HEK293T (cell line): ENCODE measurements at regions not wholly inside any gene's neighbourhood (a gene's known extent, or its start where the extent isn't known, plus 50 kb on each side); places are given as distances from the start of the nearest gene placed in this dataset.

Source experiments
- CTCF ChIA-PET: fragments of 350-600 bp; formaldehyde crosslinking; extraction: SDS; loops from one replicate; lab custom pipeline; 2021; ENCODE audit warnings: antibody characterized with exemption, inconsistent platforms; lab: Yijun Ruan, JAX
- POLR2A ChIA-PET: fragments of 350-600 bp; formaldehyde crosslinking; extraction: SDS; loops from one replicate; lab custom pipeline; 2020; ENCODE audit warnings: antibody characterized with exemption, inconsistent platforms; lab: Yijun Ruan, JAX
- DNase-seq: peaks from one replicate; pipeline ENCODE4 v3.0.0; 2012; ENCODE audit warnings: mixed read lengths; ENCODE audit errors: extremely low spot score
- ARNT ChIP-seq: fragments of 450-650 bp; IDR thresholded peaks from 2 replicates; pipeline ENCODE4 v1.6.1; 2017; ENCODE audit warnings: mild to moderate bottlenecking
- BHLHE40 ChIP-seq: fragments of 450-650 bp; IDR thresholded peaks from 2 replicates; pipeline ENCODE4 v1.6.1; 2016; ENCODE audit warnings: mild to moderate bottlenecking, moderate library complexity, borderline replicate concordance
- CTBP1 ChIP-seq: fragments of 450-650 bp; IDR thresholded peaks from 2 replicates; pipeline ENCODE4 v1.6.1; 2016; ENCODE audit warnings: borderline replicate concordance
- ELF4 ChIP-seq: fragments of 450-650 bp; IDR thresholded peaks from 2 replicates; pipeline ENCODE4 v1.6.1; 2017; ENCODE audit warnings: antibody characterized with exemption
- FOXA1 ChIP-seq: fragments of 450-650 bp; IDR thresholded peaks from 2 replicates; pipeline ENCODE4 v1.6.1; 2016; ENCODE audit warnings: mild to moderate bottlenecking
- FOXK2 ChIP-seq: fragments of 450-650 bp; IDR thresholded peaks from 2 replicates; pipeline ENCODE4 v1.6.1; 2016; ENCODE audit warnings: mild to moderate bottlenecking
- FOXM1 ChIP-seq: fragments of 450-650 bp; IDR thresholded peaks from 2 replicates; pipeline ENCODE4 v1.6.1; 2017; ENCODE audit warnings: mild to moderate bottlenecking, borderline replicate concordance
- HDGF ChIP-seq: fragments of 450-650 bp; IDR thresholded peaks from 2 replicates; pipeline ENCODE4 v1.6.1; 2017; ENCODE audit warnings: antibody characterized with exemption, borderline replicate concordance
- L3MBTL2 ChIP-seq: fragments of 450-650 bp; conservative IDR thresholded peaks from 2 replicates; pipeline ENCODE4 v1.6.1; 2016; ENCODE audit warnings: mild to moderate bottlenecking
- LEF1 ChIP-seq: fragments of 450-650 bp; IDR thresholded peaks from 2 replicates; pipeline ENCODE4 v1.6.1; 2017; ENCODE audit warnings: mild to moderate bottlenecking, borderline replicate concordance
- NFRKB ChIP-seq: fragments of 450-650 bp; IDR thresholded peaks from 2 replicates; pipeline ENCODE4 v1.6.1; 2016; ENCODE audit warnings: mild to moderate bottlenecking, moderate library complexity
- SP1 ChIP-seq: fragments of 450-650 bp; IDR thresholded peaks from 2 replicates; pipeline ENCODE4 v1.6.1; 2017
- SUZ12 ChIP-seq: fragments of 450-650 bp; IDR thresholded peaks from 2 replicates; pipeline ENCODE4 v1.6.1; 2016; ENCODE audit warnings: mild to moderate bottlenecking
- TARDBP ChIP-seq: fragments of 450-650 bp; IDR thresholded peaks from 2 replicates; pipeline ENCODE4 v1.6.1; 2016
- ZNF384 ChIP-seq: fragments of 450-650 bp; IDR thresholded peaks from 2 replicates; pipeline ENCODE4 v1.6.1; 2016
- TF ChIP-seq, protein P1 (sequence below): fragments of 450-650 bp; IDR thresholded peaks from 2 replicates; pipeline ENCODE4 v1.6.1; 2016

DNA sequence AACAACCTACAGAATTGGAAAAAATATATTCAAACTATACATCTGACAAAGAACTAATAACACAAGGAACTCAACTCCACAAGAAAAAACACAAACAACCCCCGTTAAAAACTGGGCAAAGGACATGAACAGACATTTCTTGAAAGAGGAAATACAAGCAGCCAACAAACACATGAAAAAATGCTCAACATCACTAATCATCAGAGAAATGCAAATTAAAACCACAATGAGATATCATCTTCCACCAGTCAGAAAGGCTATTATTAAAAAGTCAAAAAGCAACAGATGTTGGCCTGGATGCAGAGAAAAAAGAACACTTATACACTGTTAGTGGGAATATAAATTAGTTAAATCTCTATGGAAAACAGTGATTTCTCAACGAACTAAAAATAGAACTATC lies 82.6 kb upstream of the CCDC91 start:
- ChIA-PET POLR2A (no interaction called here), CTCF (no interaction called here)
- no peak for TF ChIP-seq ELF4
- TF ChIP-seq L3MBTL2: no peak
- no peak for TF ChIP-seq FOXA1
- TF ChIP-seq LEF1: no peak
- TF ChIP-seq, protein P1, sequence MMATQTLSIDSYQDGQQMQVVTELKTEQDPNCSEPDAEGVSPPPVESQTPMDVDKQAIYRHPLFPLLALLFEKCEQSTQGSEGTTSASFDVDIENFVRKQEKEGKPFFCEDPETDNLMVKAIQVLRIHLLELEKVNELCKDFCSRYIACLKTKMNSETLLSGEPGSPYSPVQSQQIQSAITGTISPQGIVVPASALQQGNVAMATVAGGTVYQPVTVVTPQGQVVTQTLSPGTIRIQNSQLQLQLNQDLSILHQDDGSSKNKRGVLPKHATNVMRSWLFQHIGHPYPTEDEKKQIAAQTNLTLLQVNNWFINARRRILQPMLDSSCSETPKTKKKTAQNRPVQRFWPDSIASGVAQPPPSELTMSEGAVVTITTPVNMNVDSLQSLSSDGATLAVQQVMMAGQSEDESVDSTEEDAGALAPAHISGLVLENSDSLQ: no peak
- TF ChIP-seq NFRKB: no peak
- no peak for TF ChIP-seq SP1
- no peak for TF ChIP-seq FOXM1
- TF ChIP-seq SUZ12: no peak
- no peak for TF ChIP-seq CTBP1
- no peak for DNase-seq

DNA sequence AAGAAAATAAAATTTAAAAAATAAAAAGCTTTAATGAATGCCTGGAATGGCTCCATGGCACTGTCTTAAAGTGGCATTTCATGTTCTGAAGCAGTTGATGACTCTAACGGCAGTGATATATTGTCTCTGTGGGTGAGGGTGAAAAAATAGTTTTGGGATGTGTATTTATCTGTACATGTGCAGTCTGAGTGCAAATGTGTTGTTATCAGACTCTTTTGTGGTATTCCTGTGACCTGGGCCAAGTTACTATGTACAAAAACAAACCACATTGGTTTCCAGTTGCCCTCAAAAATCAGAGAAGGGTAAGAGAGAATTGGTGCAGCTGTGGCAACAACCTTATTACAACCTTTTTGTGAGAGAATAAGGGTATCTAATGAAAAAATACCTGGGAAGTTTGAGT lies 81.7 kb upstream of the CCDC91 start:
- POLR2A ChIA-PET: no interaction called here
- TF ChIP-seq TARDBP: no peak
- TF ChIP-seq FOXA1: no peak
- no peak for TF ChIP-seq CTBP1
- TF ChIP-seq NFRKB: no peak
- no peak for TF ChIP-seq ARNT
- no peak for TF ChIP-seq L3MBTL2
- TF ChIP-seq FOXK2: no peak
- TF ChIP-seq SUZ12: no peak
- no peak for TF ChIP-seq LEF1
- CTCF ChIA-PET: interaction anchor here (0.6 kb wide), 1 partner anchor 57 kb away, joined by 3 read pairs; no protein-coding TSS in a partner anchor
- DNase-seq: no peak

GRCh38 chr12:28110329-28110728 lies 79.9 kb upstream of the CCDC91 start:
- POLR2A ChIA-PET: no interaction called here
- no peak for DNase-seq
- CTCF ChIA-PET: interaction anchor here (0.6 to 0.7 kb wide), 2 partner anchors 11 to 75 kb away, joined by 3 read pairs; no protein-coding TSS in a partner anchor
- TF ChIP-seq FOXM1 (no peak), BHLHE40 (no peak), FOXA1 (no peak), NFRKB (no peak), ARNT (no peak), TARDBP (no peak), FOXK2 (no peak), HDGF (no peak), ELF4 (no peak), SUZ12 (no peak), LEF1 (no peak)
- TF ChIP-seq, protein P1: no peak

DNA sequence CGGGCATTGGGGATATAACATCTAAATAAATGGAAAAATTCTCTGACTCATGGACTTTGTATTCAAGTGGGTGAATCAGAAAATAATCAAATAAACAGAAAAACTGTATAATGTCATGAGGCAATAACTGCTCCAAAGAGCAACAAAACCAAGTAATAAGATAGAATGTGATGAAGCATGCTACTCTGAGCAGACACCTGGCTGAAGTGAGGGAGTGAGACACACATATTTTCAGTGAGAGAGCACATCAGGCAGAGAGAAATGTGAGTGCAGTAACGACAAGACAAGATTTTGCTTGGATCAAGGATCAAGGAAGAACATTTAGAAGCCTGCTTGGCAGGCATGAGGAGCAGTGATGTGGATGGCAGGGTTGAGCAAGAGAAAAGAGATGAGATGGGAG lies 75.8 kb upstream of the CCDC91 start:
- TF ChIP-seq L3MBTL2 (no peak), CTBP1 (no peak), LEF1 (no peak), SUZ12 (no peak), HDGF (no peak), FOXA1 (no peak), ELF4 (no peak)
- DNase-seq: no peak
- CTCF ChIA-PET: interaction anchor here (0.6 kb wide), 1 partner anchor 34 kb away, joined by 3 read pairs; no protein-coding TSS in a partner anchor
- POLR2A ChIA-PET: no interaction called here

- POLR2A ChIA-PET: no interaction called here
- no peak for TF ChIP-seq FOXK2
- DNase-seq: no peak
- CTCF ChIA-PET: interaction anchor here (0.6 to 0.7 kb wide), 2 partner anchors 11 to 49 kb away, joined by 3 to 4 read pairs; no protein-coding TSS in a partner anchor
These were observed 68.8 kb upstream of the CCDC91 start for GRCh38 chr12:28121433-28121832.

DNA sequence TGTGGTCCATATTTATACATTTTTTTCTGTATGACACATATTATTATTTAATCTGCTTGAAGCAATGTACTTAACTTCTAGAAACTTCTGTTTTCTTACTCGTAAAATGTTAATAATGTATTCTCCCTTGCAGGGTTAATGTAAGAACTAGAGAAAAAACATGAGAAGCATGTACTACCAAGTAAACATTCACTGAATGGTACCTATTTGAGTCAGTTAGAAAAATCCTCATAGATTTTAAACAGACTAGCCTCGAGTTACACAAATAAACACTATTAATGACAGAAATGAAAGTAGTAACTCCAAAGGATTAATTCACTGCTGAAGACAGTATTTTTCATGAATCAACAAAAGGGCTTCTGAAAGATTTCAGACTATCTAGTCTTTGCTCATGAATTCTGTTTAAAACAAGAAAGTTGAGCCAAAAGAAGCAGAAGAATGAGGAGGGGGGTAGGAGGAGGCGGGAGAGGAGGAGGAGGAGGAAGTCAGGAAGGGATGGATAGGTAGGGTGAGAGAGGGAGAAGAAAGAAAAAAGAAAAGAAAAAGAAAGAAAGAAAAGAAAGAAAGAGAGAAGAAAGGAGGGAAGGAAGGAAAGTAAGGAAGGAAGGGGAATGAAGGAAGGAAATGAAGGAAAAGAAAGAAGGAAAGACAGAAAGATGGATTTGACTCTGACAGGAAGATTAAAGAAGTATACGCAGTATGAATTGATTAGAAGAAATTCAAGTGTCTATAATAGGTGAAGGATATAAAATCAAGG lies 68.2 kb upstream of the CCDC91 start:
- ChIA-PET POLR2A (no interaction called here), CTCF (no interaction called here)
- no peak for DNase-seq
- no peak for TF ChIP-seq FOXA1
- no peak for TF ChIP-seq SP1
- no peak for TF ChIP-seq SUZ12
- no peak for TF ChIP-seq LEF1
- TF ChIP-seq ARNT: no peak
- TF ChIP-seq CTBP1: no peak
- TF ChIP-seq FOXK2: no peak
- no peak for TF ChIP-seq L3MBTL2
- no peak for TF ChIP-seq NFRKB
- no peak for TF ChIP-seq FOXM1
- no peak for TF ChIP-seq HDGF
- TF ChIP-seq TARDBP: no peak
- TF ChIP-seq, protein P1: no peak
- no peak for TF ChIP-seq BHLHE40
- no peak for TF ChIP-seq ELF4
- no peak for TF ChIP-seq ZNF384
